ENCODE measurements at regions not wholly inside any gene's neighbourhood (a gene's known extent, or its start where the extent isn't known, plus 50 kb on each side); places are given as distances from the start of the nearest gene placed in this dataset.

DNA sequence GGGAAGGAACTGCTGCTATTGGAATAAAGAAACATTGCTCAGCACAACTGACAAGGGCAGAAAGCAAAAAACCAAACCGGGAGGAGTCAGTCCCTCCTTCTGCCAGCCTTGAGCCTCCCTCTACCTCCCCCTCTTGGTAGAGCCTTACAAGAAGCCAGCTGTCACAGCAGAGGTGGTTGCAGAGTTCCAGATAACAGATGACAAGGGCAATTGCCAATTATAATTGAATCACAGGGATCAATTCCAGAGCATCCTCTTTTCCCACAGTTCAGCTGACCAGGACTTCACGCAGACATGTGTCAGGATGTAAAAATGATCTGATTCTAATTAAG is 548.2 kb upstream of the LRRTM1 start:
- ATAC-seq (ENCODE audit: poor library complexity), result no peak
- no peak overlapping the region for H3K4me3 Mint-ChIP-seq
- H3K27me3 ChIP-seq (ENCODE audit: control insufficient read depth in 1 of 2, insufficient read depth in 2 of 2, low read length in 2 of 2), result no peaks in the 10 kb centered on the region
- no peak overlapping the region for H3K27ac ChIP-seq (ENCODE audit: low read depth in 1 of 2, low read length in 2 of 2)
- CTCF ChIA-PET, result no interaction called here
- POLR2A ChIA-PET, result no interaction called here
- intact Hi-C loops (cut with DNase I, micrococcal nuclease), result no loop called here
- no peaks in the 10 kb centered on the region for H3K27me3 Mint-ChIP-seq
- TF ChIP-seq, protein P1, sequence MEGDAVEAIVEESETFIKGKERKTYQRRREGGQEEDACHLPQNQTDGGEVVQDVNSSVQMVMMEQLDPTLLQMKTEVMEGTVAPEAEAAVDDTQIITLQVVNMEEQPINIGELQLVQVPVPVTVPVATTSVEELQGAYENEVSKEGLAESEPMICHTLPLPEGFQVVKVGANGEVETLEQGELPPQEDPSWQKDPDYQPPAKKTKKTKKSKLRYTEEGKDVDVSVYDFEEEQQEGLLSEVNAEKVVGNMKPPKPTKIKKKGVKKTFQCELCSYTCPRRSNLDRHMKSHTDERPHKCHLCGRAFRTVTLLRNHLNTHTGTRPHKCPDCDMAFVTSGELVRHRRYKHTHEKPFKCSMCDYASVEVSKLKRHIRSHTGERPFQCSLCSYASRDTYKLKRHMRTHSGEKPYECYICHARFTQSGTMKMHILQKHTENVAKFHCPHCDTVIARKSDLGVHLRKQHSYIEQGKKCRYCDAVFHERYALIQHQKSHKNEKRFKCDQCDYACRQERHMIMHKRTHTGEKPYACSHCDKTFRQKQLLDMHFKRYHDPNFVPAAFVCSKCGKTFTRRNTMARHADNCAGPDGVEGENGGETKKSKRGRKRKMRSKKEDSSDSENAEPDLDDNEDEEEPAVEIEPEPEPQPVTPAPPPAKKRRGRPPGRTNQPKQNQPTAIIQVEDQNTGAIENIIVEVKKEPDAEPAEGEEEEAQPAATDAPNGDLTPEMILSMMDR (IDR thresholded peaks at IDR 0.05), result no peak
- no peak overlapping the region for H3K27ac Mint-ChIP-seq
- H3K36me3 Mint-ChIP-seq (ENCODE audit: low read depth), result no peaks in the 10 kb centered on the region
- no peaks in the 10 kb centered on the region for H3K4me1 ChIP-seq (ENCODE audit: insufficient read depth, low read length)
- DNase-seq, result no peak
- H3K9me3 Mint-ChIP-seq, result peaks cover 14% of the 10 kb centered on the region
- H3K4me1 Mint-ChIP-seq (ENCODE audit: low read depth), result no peaks in the 10 kb centered on the region
- no peak overlapping the region for H3K4me3 ChIP-seq (ENCODE audit: low read length)
- H3K36me3 ChIP-seq (ENCODE audit: insufficient read depth, low read length), result no peaks in the 10 kb centered on the region
- peaks cover 0 to 3% of the 10 kb centered on the region in 2 experiments for H3K9me3 ChIP-seq (ENCODE audit: control insufficient read depth in 1 of 2, insufficient read depth in 1 of 2, low read length in 2 of 2)

- H3K9me3 Mint-ChIP-seq, result peaks cover 14% of the 10 kb centered on the region
- H3K27me3 ChIP-seq (ENCODE audit: control insufficient read depth in 1 of 2, insufficient read depth in 2 of 2, low read length in 2 of 2), result no peaks in the 10 kb centered on the region
- no peak overlapping the region for H3K4me3 Mint-ChIP-seq
- ATAC-seq (ENCODE audit: poor library complexity) (no peak), DNase-seq (no peak)
- H3K36me3 Mint-ChIP-seq (ENCODE audit: low read depth), result no peaks in the 10 kb centered on the region
- peaks cover 0 to 3% of the 10 kb centered on the region in 2 experiments for H3K9me3 ChIP-seq (ENCODE audit: control insufficient read depth in 1 of 2, insufficient read depth in 1 of 2, low read length in 2 of 2)
- H3K36me3 ChIP-seq (ENCODE audit: insufficient read depth, low read length), result no peaks in the 10 kb centered on the region
- intact Hi-C loops (cut with DNase I, micrococcal nuclease), result no loop called here
- no peaks in the 10 kb centered on the region for H3K4me1 ChIP-seq (ENCODE audit: insufficient read depth, low read length)
- no peaks in the 10 kb centered on the region for H3K4me1 Mint-ChIP-seq (ENCODE audit: low read depth)
- no peak overlapping the region for H3K4me3 ChIP-seq (ENCODE audit: low read length)
- no peak overlapping the region for H3K27ac ChIP-seq (ENCODE audit: low read depth in 1 of 2, low read length in 2 of 2)
- POLR2A ChIA-PET, result no interaction called here
- CTCF ChIA-PET, result no interaction called here
- no peaks in the 10 kb centered on the region for H3K27me3 Mint-ChIP-seq
- H3K27ac Mint-ChIP-seq, result no peak overlapping the region
- TF ChIP-seq, protein P1 (IDR thresholded peaks at IDR 0.05), result no peak
Observed at GRCh38 chr2:80852079-80852807, 547.7 kb upstream of the LRRTM1 start.

DNA sequence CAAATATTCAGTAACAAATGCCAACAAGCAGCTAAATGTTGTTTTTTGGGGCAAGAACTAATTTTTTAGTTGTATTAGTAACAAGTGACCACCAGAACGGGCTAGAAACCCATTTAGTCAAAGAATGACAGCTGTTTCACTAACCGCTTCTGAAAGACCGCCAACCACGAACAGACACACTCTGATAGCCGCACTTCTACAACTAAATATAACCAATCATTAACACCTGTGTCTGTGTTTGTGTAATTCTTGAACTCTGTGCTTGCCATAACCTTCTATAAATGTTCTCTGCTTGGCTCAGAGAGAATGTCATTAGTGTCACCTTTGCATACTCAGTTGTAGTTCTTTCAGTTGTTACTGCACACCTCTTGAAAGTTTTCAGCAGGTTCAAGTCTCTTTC is 526.3 kb upstream of the LRRTM1 start:
- ChIA-PET POLR2A (no interaction called here), CTCF (no interaction called here)
- H3K27ac ChIP-seq (ENCODE audit: low read depth in 1 of 2, low read length in 2 of 2), result no peak overlapping the region
- H3K36me3 Mint-ChIP-seq (ENCODE audit: low read depth), result no peaks in the 10 kb centered on the region
- intact Hi-C loops (cut with DNase I, micrococcal nuclease), result no loop called here
- DNase-seq (no peak), ATAC-seq (ENCODE audit: poor library complexity) (no peak)
- H3K36me3 ChIP-seq (ENCODE audit: insufficient read depth, low read length), result no peaks in the 10 kb centered on the region
- peaks cover 11% of the 10 kb centered on the region for H3K9me3 Mint-ChIP-seq
- H3K4me3 Mint-ChIP-seq, result no peak overlapping the region
- TF ChIP-seq, protein P1 (IDR thresholded peaks at IDR 0.05), result no peak
- H3K4me1 Mint-ChIP-seq (ENCODE audit: low read depth), result no peaks in the 10 kb centered on the region
- peaks cover 0 to 5% of the 10 kb centered on the region in 2 experiments for H3K9me3 ChIP-seq (ENCODE audit: control insufficient read depth in 1 of 2, insufficient read depth in 1 of 2, low read length in 2 of 2)
- no peak overlapping the region for H3K4me3 ChIP-seq (ENCODE audit: low read length)
- no peaks in the 10 kb centered on the region for H3K27me3 ChIP-seq (ENCODE audit: control insufficient read depth in 1 of 2, insufficient read depth in 2 of 2, low read length in 2 of 2)
- no peak overlapping the region for H3K27ac Mint-ChIP-seq
- no peaks in the 10 kb centered on the region for H3K27me3 Mint-ChIP-seq
- no peaks in the 10 kb centered on the region for H3K4me1 ChIP-seq (ENCODE audit: insufficient read depth, low read length)
